SW 1271 (cell line): ENCODE measurements at regions not wholly inside any gene's neighbourhood (a gene's known extent, or its start where the extent isn't known, plus 50 kb on each side); places are given as distances from the start of the nearest gene placed in this dataset.

Source experiments
- DNase-seq, 2 experiments: peaks; one replicate each; lab custom pipeline; 2025; lab: John Stamatoyannopoulos, UW

DNA sequence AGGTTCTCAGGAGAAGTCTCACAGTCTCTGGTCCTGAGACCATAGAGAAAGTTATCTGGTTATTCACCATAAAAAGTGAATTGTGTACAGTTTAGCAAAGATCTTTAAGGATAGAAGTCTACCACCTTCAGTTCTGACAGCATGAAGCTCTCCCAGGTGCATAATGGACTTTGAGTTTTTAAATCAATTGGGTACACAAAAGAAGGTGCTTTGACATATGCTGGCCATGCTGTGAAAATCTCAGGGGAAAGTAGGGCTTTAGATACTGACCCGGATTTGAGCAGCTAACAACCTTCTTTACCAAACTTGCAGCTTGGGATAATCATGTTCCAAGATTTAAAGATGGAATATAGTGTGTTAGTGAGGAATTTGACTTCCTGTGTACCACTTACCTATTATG lies 264.2 kb downstream of the ZSWIM6 start:
- no peak for DNase-seq

DNA sequence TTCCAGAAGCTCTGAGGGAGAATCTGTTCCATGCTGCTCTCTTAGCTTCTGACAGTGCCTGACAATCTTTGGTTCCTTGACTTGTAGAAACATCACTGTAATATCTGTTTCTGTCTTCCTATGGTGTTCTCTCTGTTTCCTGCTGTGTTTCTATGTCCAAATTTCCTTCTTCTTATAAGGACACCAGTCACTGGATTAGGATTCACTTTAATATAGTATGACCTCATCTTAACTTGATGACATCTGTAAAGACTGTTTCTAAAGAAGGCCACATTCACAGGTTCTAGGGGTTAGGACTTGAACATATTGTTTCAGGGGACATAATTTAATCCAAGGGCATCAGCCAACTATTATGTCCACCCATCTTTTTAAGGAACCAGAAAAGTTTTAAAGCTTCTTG lies 265.6 kb downstream of the ZSWIM6 start:
- DNase-seq = no peak

DNA sequence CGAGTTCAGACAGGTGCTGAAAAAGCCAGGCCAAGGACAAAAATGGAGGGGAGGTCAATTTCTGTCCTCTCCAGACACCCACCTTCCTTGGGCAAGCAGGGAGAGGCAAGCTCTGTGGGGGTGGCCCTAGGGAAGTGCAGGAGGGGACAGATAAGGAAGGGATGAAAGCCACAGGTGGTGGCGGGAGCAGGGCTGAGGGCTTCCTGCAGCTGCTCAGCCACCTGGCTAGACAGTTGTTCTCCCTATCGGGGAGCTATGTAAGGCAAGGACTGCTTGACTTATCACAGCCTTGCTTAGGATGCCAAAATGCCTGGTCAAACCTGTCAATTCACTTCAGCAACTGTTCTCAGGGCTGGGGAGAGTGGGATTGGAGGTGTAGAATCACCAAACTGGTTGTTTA lies 266.1 kb downstream of the ZSWIM6 start:
- no peak for DNase-seq

DNA sequence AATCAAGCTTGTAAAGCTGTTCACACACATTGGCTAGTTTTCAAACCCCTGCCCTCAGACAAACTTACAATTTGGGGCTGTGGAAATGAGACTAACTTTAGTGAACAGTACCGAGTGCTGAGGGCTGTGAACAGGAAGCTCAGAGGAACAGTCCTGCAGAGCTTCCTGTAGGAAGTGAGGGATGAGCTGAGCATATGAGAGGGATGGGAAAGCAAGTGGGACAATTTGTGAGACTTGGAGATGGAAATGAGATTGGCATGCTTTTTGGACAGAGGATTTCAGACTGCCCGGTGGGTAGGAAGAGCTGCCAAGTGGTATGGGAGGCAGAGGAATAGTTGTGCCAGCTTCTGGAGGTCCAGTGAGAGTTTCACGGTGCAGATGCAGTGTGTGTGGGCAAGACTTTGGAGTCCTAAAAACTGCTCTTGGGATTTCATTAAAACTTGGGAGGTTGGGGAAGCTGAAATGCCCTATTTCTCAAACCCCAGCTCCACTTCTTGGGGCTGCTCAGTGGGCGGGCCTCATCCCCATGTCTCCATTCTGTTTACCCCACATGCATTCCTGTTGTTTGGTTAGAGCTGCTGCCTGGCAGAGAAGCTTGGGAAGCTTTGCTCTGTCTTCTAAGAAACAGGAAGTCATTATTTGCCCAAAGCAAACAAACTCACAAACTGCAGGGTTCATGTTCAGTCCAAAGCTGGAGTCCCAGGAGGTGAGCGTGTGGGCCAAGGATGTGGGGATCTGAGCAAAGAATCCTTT lies 267.5 kb downstream of the ZSWIM6 start:
- peak in 1 of 2 experiments; percentile 36 for DNase-seq

DNA sequence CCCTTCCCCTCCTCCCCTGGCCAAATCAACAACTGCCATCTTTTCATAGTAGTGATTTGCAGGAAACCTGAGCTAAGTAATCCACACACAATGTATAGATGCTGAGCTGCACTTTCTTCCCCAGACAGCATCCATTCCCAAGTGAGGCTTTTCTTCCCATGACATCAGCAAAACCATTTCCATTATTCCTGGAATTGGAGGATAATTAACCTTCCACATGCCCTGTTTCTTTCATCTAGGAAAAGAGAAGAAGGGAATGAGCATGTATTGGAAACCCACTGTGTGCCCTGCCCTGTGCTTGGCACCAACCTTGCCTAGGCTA lies 268.0 kb downstream of the ZSWIM6 start:
- DNase-seq = no peak

DNA sequence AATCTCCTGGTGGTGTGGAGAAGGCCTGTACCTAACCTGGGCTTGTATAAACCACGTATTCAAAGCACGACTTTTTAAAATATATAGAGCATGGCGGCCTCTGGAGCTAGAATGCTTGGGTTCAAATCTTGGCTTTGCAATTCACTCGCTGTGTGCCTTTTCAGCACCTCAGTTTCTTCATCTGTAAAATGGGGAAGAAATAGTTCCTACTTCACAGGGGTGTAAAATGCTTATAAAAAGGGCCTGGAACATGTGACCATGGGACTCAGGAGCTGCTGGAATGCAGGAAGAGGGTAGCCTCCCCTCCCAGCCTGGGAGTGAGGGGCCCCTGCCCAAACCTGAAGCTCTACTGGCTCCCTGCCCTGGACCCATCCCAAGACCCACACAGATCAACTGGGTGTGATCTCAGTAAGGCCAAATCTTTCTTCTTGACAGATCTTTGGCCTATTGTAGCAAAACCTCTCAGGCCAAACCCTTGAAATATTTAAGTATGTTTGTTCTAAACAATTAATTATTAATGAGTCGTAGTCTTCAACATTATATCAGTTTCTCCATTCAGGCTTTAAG lies 269.0 kb downstream of the ZSWIM6 start:
- DNase-seq = no peak

DNA sequence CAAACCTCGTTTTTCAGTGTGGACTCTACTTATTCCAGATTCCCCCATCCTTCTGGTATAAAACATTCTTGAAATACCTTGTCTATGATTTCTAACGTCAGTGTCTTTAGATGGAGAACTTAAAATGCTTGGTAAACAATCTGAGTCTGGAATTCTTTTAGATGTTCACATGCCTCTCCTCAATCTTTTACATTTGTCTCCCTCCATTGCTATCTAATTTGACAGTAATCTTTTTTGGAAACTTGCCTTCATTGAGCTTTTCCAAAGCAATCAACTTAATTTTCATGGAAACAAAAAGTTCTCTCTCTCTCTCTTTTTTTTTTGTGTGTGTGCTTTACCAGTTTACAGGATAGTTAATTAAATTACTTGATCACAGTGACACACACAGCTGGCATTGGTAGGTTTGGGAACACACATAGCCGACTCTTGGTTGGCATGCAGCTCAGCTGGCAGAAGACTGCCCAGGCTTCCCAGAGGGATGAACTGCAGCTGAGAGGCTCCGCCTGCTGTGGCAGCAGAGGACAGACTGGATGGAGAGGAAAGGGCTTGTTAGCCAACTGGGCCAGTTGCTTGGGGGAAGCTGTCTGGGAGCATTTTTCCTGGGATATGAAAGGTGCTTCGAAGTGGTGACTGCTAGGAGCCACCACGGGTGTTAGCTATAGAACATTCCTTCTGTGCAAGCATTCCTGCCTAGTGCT lies 271.3 kb downstream of the ZSWIM6 start:
- no peak for DNase-seq

DNA sequence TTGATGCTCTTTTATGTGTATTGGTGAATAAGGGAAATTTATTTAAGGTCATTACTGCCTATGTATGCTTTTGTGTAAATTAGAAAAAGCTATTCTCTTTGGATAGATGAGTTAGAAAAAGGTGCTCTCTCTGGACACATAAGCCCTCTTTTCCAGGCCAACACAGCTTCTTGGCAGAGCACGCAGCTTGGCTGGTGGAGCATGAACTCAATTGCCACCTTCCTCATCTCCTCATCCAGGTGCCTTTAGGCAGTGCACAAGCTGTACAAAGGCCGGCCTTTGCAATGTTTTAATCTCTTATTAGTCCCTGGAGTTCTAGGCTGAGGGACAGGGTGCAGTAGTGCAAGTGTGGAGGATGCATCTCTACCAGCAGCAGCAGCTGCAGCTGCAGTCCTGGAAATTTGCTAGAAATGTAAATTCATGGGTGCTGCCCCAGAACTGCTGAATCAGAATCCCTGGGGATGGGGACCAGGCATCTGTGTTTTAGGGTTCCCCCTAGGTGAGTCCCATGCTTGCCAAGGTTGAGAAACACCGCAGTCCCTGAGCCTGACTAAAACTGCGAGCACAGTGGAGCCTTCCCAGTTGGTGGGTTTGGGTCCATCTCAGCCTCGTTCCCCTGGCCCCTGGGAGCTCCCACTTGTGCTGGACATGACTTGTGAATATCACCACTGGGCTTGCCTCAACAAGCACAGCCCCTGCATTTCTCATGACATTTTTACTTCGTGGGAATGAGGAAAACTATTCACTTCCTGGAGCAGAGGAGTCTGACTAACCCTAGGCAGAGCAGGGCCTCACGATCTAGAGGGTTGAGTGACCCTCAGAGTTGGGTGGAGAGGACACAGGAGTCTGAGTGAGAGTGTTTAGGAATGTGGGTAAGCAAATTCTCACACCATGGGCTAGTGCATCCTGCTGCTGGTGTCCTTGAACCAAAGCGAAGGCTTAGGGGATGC lies 272.3 kb downstream of the ZSWIM6 start:
- DNase-seq = no peak

DNA sequence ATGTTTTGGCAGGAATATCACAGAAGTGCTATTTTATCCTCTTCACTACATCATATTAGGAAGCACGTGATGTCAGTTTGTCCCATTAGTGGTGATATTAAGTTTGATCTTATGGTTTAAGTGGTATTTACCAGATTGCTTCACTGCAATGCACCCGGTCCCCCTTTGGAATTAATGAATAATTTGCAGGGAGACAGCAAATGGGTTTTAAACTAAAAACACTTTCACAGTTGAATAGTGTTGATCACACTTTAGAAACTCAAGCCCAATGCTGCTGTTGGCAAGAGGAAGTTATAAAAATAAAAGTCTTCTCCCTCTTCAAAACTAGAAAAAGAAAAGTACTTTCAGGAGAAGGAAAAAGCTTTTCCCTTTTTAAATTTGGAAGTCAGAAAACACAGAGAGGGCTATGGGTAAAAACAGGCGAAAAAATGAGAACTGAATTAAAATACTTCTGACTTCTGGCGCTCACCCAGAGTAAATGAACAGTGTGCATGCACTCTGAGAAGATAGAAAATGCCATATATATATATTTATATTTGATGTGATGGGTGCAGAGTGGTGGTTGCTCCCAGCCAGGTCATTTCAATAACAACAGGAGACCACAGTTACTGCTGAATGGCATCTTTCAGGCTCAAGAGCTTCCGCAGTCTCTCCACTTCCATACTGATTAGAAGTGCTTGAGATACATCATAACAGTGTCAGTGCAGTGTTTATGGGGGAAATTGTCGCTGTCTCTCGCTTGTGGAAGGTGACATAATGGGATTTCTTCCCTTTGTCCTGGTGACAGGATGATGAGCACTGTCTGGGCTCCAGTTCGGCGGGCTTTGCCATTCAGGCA lies 278.0 kb downstream of the ZSWIM6 start:
- no peak for DNase-seq

DNA sequence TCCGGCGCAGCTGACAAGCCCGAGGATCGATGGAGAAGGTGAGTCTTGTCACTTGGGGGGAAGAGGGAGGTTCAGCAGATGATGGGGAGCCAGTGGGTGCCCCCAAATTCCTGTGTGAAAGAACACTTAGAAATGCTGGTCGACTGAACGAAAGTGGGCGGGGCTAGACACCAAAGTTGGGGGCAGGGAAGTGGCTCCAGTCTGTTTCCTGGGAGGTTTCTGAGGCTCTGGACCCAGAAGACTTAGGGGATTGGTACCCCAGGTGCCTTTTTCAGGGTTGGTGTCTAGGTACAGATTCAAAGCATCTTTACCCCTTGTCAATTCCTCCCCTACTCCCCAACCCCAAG lies 278.6 kb downstream of the ZSWIM6 start:
- DNase-seq = no peak

DNA sequence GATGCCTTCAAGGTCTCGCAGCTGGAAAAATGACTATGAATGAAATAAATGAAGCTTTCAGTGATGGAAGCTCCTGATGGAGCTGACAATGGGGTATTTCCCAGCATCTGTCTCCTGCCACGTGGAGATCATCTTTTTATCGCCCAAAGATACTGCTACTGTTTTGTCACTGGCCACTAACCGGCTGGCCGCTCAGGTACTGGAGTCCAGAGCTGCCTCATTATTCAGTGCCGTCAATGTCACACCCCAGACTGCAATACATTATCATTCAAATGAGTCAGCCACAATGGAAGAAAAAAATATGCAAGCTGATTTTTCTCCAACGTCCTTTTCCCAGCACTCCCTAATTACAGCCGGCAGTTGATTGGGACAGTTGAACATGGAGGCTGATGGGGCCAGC lies 280.4 kb downstream of the ZSWIM6 start:
- DNase-seq = no peak

DNA sequence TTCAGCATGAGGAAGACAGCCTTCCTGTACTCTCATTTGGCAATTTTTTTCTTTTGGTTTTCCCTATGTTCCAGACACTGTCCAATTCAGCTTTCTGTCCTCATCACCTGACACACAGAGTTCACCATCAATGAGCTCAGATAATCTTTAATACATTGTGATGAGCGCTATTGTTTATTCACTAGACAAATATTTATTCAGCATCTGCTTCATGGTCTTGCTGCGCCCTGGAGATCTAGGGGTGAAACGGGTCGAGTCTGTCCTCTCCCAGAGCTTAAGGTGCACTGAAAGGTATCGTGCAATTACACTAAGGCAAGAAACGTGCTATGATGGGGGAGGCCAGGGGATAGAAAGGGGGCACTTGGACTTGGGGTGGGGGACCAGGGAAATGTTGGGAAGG lies 281.6 kb downstream of the ZSWIM6 start:
- no peak for DNase-seq

DNA sequence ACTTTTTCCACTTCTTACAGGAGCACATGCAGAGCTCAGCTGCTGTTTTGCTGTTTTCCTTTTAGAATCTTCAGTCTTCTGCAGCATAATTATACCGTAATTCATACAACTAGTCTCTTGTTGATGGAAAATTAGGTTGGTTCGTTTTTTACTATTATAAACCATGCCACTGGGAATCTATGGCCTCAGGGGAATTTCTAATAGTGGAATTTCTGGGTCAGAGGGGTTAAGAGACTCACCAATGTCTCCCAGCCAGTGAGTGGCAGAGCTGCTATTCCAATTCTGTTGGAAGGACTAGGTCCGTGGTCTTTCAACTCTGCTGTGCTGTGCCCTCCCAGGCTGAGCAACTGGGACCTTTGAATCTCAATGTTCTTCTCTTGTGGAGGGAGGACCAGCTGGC lies 282.5 kb downstream of the ZSWIM6 start:
- no peak for DNase-seq

DNA sequence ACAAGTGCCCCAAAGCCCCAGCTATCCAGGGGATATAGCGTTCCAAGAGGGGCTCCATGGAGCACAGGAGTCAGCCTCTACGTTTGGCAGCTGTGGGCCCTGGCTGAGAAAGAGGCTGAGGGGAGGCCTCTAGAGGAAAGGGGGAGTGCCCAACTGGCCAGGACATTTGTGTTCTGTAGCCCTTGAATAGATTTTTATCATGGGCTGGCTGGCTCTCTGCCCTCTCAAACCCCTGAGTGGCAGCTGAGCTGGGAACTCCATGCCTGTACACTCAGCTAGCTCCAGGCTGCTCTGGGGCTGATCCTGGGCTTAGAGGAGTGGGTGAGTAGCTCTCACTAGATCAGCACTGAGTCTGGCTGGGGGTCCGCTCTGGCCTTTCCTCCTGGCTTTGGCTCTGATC lies 285.0 kb downstream of the ZSWIM6 start:
- DNase-seq = no peak

DNA sequence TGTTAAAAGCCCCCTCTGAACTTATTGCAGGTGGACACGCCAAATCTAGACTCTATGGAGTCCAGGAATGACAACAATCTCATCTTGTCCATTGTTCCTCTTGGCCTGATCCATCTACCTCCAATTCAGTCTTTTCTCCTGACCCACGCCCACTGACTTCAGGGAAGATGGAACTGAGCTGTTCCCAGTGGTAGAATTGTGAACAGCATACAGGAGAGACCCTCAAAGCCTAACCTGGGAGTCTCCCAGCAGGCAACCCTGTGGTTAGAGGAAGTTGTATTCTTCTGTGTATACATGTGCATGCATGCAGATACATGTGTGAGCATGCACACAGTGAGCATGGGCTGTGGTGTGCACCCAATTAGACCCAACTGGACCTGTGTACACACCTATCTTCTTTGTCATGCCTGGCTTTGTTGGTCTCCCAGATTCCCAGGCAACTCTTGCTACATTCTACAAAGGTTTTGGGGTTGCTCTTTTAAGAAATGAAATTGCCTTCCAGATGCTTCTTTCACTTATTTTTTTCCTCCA lies 286.0 kb downstream of the ZSWIM6 start:
- no peak for DNase-seq

DNA sequence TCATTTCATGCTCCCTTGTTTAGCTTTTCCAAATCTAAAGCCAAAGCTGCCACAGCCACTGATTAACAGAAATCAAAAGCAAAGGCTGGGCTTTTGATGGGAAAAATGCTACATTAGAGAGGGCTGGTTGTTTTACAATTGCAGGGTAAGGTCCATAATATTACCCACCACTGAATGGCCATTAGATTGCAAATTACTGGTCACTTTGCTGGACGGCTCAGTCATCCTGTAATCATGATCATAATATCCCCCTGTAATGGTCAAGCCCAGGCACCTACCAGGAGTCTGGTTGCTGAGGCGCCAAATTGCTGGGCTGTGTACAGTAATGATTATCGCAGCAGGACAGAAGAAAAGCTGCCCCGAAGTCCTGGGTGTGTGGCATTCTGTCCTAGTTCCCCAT lies 286.5 kb downstream of the ZSWIM6 start:
- DNase-seq = no peak

DNA sequence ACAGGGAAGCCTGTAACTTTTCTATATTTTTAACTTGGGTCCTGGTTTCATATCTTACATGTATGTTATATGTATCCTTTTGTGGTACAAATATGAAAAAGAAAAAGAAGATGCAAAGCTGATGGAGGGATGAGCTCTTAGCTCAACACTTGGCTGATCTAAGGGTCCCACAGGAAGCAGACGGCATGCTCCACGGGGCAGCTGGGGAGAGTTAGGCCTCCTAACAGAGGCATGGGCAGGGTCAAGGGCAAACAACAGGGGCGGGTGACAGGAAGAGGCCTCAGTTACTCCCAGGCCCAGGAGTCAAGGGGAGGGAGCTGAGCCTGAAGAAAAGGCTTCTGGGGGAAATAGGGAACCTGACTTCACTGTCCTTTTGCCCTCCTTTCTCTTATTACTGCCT lies 287.2 kb downstream of the ZSWIM6 start:
- no peak for DNase-seq

DNA sequence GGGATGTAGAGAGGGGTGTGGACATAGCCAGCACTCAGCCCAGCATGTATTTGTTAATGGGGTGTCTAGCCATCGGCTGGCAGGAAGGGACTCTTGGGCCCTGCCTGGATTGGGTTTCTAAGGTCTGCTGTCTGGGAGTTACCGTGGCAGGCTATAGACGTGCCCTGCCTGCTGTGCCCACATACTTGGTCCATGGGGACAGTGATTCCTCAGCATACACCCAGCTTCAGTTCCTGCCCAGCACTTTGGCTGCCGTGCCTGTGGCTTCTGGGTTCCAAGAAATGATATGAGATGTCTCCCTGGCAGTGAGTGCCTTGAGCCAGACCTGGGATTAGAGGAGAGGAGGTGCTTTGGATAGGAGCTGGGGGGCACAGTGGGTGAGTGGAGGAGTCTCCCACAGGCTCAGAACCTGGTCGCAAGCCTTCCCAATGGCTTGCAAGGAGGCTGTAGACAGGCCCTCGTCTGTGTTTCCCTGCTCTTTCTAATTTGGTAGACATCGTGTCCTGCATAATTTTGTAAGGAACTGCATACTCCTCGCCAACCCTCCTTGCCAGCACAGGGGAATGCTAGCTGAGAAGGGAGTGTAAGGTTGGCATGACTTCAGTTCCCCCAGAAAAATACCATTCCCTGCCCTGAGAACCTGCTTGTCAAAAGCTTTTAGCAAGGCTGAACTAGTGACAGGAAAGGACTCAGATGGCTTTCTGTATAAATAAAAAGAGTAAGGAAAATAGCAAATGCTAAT lies 287.9 kb downstream of the ZSWIM6 start:
- no peak for DNase-seq

DNA sequence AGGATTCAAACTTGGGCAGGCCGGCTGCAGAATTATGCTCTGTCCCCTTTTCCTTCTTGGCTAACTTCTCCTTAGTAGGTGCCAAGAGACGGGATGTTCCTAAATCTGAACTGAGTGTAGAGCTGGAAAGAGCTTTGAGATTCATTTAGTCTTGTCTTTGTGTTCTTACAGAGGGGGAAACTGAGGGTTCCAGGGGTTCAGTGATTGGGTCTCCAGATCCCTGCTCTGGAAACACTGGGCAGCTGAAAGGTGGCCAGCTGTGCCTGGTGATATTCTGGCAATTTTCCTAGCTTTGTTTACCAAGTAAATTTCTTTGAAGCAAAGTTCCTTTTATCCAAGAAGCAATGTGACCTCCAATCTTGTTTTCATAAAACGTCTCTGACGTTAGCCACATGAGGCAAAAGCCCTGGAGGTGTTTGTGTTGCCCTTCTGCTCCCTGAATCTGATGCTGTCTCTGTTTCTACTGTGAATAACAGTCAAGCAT lies 288.7 kb downstream of the ZSWIM6 start:
- DNase-seq = no peak

DNA sequence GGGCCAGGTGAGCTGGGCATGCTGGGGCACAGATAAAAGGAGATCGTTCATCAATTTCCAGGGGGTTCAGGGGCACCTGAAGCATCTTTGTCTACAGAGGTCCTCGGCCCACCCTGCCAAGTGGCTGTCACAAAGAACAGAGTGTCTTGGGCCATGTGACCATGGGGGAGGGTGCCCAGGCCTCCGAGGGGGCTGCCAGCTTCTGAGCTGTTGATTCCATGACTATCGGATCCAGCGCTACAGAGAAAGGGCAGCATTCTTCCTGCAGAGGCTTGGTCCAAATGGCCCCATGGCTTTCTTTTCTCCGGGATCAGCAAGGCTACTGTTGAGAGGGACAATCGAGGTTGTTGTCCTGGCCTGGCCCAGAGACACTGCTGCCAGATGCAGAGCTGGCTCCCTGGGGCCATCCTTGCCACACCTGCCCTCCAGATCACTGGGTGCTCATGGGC lies 289.2 kb downstream of the ZSWIM6 start:
- no peak for DNase-seq
